H9 (cell line): ENCODE measurements at regions not wholly inside any gene's neighbourhood (a gene's known extent, or its start where the extent isn't known, plus 50 kb on each side); places are given as distances from the start of the nearest gene placed in this dataset.

Experiments used
- DNase-seq: peaks from one replicate; pipeline ENCODE4 v3.0.0-alpha.2; 2017
- H2AFZ ChIP-seq: one replicate; pipeline ENCODE4 v1.6.1; 2013; ENCODE audit warnings: mild to moderate bottlenecking, low read length, control low read depth, moderate library complexity
- H2AK5ac ChIP-seq: 2 replicates; pipeline ENCODE4 v1.6.1; 2013; ENCODE audit warnings: low read length, control low read depth, mixed read lengths; ENCODE audit not compliant: insufficient read length
- H2BK120ac ChIP-seq: one replicate; pipeline ENCODE4 v1.6.1; 2013; ENCODE audit warnings: low read depth, mild to moderate bottlenecking, low read length, control low read depth, inconsistent platforms; ENCODE audit not compliant: poor library complexity, severe bottlenecking
- H2BK12ac ChIP-seq: 2 replicates; pipeline ENCODE4 v1.6.1; 2013; ENCODE audit warnings: low read length, control low read depth, mixed read lengths, low read depth; ENCODE audit not compliant: insufficient read length
- H2BK15ac ChIP-seq: 2 replicates; pipeline ENCODE4 v1.6.1; 2013; ENCODE audit warnings: low read depth, low read length, control low read depth
- H2BK20ac ChIP-seq: one replicate; pipeline ENCODE4 v1.6.1; 2013; ENCODE audit warnings: low read depth, mild to moderate bottlenecking, low read length, control low read depth, inconsistent platforms; ENCODE audit not compliant: poor library complexity, severe bottlenecking
- H2BK5ac ChIP-seq: 2 replicates; pipeline ENCODE4 v1.6.1; 2013; ENCODE audit warnings: low read length, control low read depth, mixed read lengths; ENCODE audit not compliant: insufficient read length
- H3K14ac ChIP-seq: 2 replicates; pipeline ENCODE4 v1.6.1; 2013; ENCODE audit warnings: low read length, control low read depth; ENCODE audit not compliant: insufficient read depth
- H3K18ac ChIP-seq: 2 replicates; pipeline ENCODE4 v1.6.1; 2013; ENCODE audit warnings: low read depth, mild to moderate bottlenecking, mixed read lengths, low read length, control low read depth; ENCODE audit not compliant: insufficient read length
- H3K23ac ChIP-seq: 2 replicates; pipeline ENCODE4 v1.6.1; 2013; ENCODE audit warnings: low read length, control low read depth, mixed read lengths, low read depth; ENCODE audit not compliant: insufficient read length
- H3K23me2 ChIP-seq: 2 replicates; pipeline ENCODE4 v1.6.1; 2013; ENCODE audit warnings: low read depth, mild to moderate bottlenecking, mixed read lengths, low read length, control low read depth; ENCODE audit not compliant: insufficient read length, poor library complexity, severe bottlenecking
- H3K27ac ChIP-seq: 2 replicates; pipeline ENCODE4 v1.5.1; 2013; ENCODE audit warnings: low read length, control low read depth, mixed read lengths, low read depth; ENCODE audit not compliant: insufficient read length
- H3K27me3 ChIP-seq: 2 replicates; pipeline ENCODE4 v1.6.1; 2013; ENCODE audit warnings: low read length, control low read depth, inconsistent platforms; ENCODE audit not compliant: insufficient read depth
- H3K4ac ChIP-seq: 2 replicates; pipeline ENCODE4 v1.6.1; 2013; ENCODE audit warnings: low read depth, mild to moderate bottlenecking, control low read depth, inconsistent platforms, low read length, moderate library complexity
- H3K4me1 ChIP-seq: 2 replicates; pipeline ENCODE4 v1.6.1; 2013; ENCODE audit warnings: low read length, control low read depth, inconsistent platforms; ENCODE audit not compliant: insufficient read depth
- H3K4me2 ChIP-seq: 2 replicates; pipeline ENCODE4 v1.6.1; 2013; ENCODE audit warnings: low read length, control low read depth, mixed read lengths; ENCODE audit not compliant: insufficient read length, insufficient read depth
- H3K56ac ChIP-seq: 2 replicates; pipeline ENCODE4 v1.6.1; 2013; ENCODE audit warnings: low read depth, mild to moderate bottlenecking, mixed read lengths, low read length, control low read depth; ENCODE audit not compliant: insufficient read length
- H3K79me1 ChIP-seq: 2 replicates; pipeline ENCODE4 v1.6.1; 2013; ENCODE audit warnings: low read depth, mild to moderate bottlenecking, moderate library complexity, low read length, control low read depth, inconsistent platforms; ENCODE audit not compliant: insufficient read depth, poor library complexity, severe bottlenecking
- H3K79me2 ChIP-seq: 2 replicates; pipeline ENCODE4 v1.6.1; 2013; ENCODE audit warnings: low read length, control low read depth, inconsistent platforms; ENCODE audit not compliant: insufficient read depth
- H3K9ac ChIP-seq: 2 replicates; pipeline ENCODE4 v1.6.1; 2013; ENCODE audit warnings: low read length, control low read depth, mixed read lengths; ENCODE audit not compliant: insufficient read length; ENCODE audit errors: extremely low read depth
- H3K9me3 ChIP-seq: one replicate; pipeline ENCODE4 v1.6.1; 2013; ENCODE audit warnings: low read depth, low read length, inconsistent platforms; ENCODE audit not compliant: control insufficient read depth
- H3T11ph ChIP-seq: one replicate; pipeline ENCODE4 v1.6.1; 2013; ENCODE audit warnings: mild to moderate bottlenecking, low read length, control low read depth, inconsistent platforms
- H4K20me1 ChIP-seq: one replicate; pipeline ENCODE4 v1.6.1; 2013; ENCODE audit not compliant: control insufficient read depth, insufficient read length, insufficient read depth
- H4K5ac ChIP-seq: 2 replicates; pipeline ENCODE4 v1.6.1; 2013; ENCODE audit warnings: low read depth, mild to moderate bottlenecking, mixed read lengths, low read length, control low read depth; ENCODE audit not compliant: insufficient read length
- H4K8ac ChIP-seq: replicated peaks from 2 replicates; pipeline ENCODE4 v1.6.1; 2013; ENCODE audit warnings: low read length, control low read depth, mixed read lengths, low read depth; ENCODE audit not compliant: insufficient read length
- H4K91ac ChIP-seq: 2 replicates; pipeline ENCODE4 v1.6.1; 2013; ENCODE audit warnings: low read depth, mild to moderate bottlenecking, moderate library complexity, mixed read lengths, low read length, control low read depth; ENCODE audit not compliant: insufficient read length
- H3K27ac Mint-ChIP-seq, 3 experiments: 2 replicates in 2 of 3; 3 replicates in 1 of 3; pipeline ENCODE4 v1.8.0; 2020 to 2021; ENCODE audit warnings: mixed read lengths in 3 of 3, mild to moderate bottlenecking in 1 of 3, moderate library complexity in 1 of 3
- H3K27me3 Mint-ChIP-seq: 2 replicates; pipeline ENCODE4 v1.8.0; 2021; ENCODE audit warnings: low read depth, mild to moderate bottlenecking, moderate library complexity, mixed read lengths
- H3K36me3 Mint-ChIP-seq, 3 experiments: 2 replicates in 2 of 3; 3 replicates in 1 of 3; pipeline ENCODE4 v1.8.0; 2020 to 2021; ENCODE audit warnings: low read depth in 3 of 3, mixed read lengths in 3 of 3; ENCODE audit not compliant: insufficient read depth in 1 of 3
- H3K4me1 Mint-ChIP-seq, 2 experiments: 2 replicates each; pipeline ENCODE4 v1.8.0; 2020; ENCODE audit warnings: mixed read lengths in 2 of 2
- H3K4me3 Mint-ChIP-seq, 2 experiments: 2 replicates in 1 of 2; 3 replicates in 1 of 2; pipeline ENCODE4 v1.8.0; 2020 to 2021; ENCODE audit warnings: mild to moderate bottlenecking in 2 of 2, mixed read lengths in 2 of 2, moderate library complexity in 1 of 2
- H3K9me3 Mint-ChIP-seq, 2 experiments: 2 replicates in 1 of 2; 3 replicates in 1 of 2; pipeline ENCODE4 v1.8.0; 2020; ENCODE audit warnings: mild to moderate bottlenecking in 2 of 2, mixed read lengths in 2 of 2, moderate library complexity in 1 of 2
- CTCF ChIP-seq: fragments of 200-600 bp; sonication (generic); conservative IDR thresholded peaks from 3 replicates; pipeline ENCODE4 v1.8.0; 2021; ENCODE audit warnings: antibody characterized with exemption, mild to moderate bottlenecking
- WGBS: extraction: QIAGEN DNeasy Blood & Tissue Kit; methylation state at CpG from one replicate; pipeline ENCODE4 v1.1.7; 2013; ENCODE audit warnings: missing lambda C conversion rate, low lambda C conversion rate, mixed read lengths; ENCODE audit not compliant: insufficient read length; ENCODE audit errors: extremely low coverage; 5-methylcytosine and 5-hydroxymethylcytosine counted together

GRCh38 chr22:47601666-47602065 is 839.2 kb downstream of the TBC1D22A start:
- Histone ChIP-seq H3K56ac (no peak overlapping the region), H4K20me1 (no peaks in the 10 kb centered on the region), H4K8ac (no peak overlapping the region), H3K4me1 (no peaks in the 10 kb centered on the region), H3K23ac (no peak overlapping the region), H3K9ac (no peak overlapping the region), H2BK5ac (no peak overlapping the region), H3T11ph (no peak overlapping the region), H2BK12ac (no peak overlapping the region), H2BK20ac (no peak overlapping the region), H3K27me3 (no peaks in the 10 kb centered on the region), H3K79me2 (no peaks in the 10 kb centered on the region), H2BK15ac (no peak overlapping the region), H3K4me2 (no peak overlapping the region), H3K18ac (no peak overlapping the region), H4K91ac (no peak overlapping the region), H3K27ac (no peak overlapping the region), H3K14ac (no peak overlapping the region), H2BK120ac (no peak overlapping the region), H4K5ac (no peak overlapping the region), H3K4ac (no peak overlapping the region), H3K9me3 (peaks cover 25% of the 10 kb centered on the region), H2AFZ (no peak overlapping the region), H3K23me2 (no peaks in the 10 kb centered on the region), H3K79me1 (no peaks in the 10 kb centered on the region), H2AK5ac (no peak overlapping the region)
- Mint-ChIP-seq H3K27ac (no peak overlapping the region), H3K9me3 (peaks cover 5 to 84% of the 10 kb centered on the region in 2 experiments; a peak in 4 of 5 replicates), H3K36me3 (peaks cover 0 to 35% (median 25%) of the 10 kb centered on the region in 3 experiments; a peak in 4 of 7 replicates), H3K4me1 (no peaks in the 10 kb centered on the region), H3K27me3 (peaks cover 14% of the 10 kb centered on the region), H3K4me3 (no peak overlapping the region)
- no CpG with 5 or more reads among the region's 10 CpGs for WGBS
- no peak for TF ChIP-seq CTCF
- DNase-seq, result no peak
